ENCODE measurements at regions not wholly inside any gene's neighbourhood (a gene's known extent, or its start where the extent isn't known, plus 50 kb on each side); places are given as distances from the start of the nearest gene placed in this dataset.
A peak's percentile ranks its signal among the peaks of the same experiment; 100 is the strongest.

DNA sequence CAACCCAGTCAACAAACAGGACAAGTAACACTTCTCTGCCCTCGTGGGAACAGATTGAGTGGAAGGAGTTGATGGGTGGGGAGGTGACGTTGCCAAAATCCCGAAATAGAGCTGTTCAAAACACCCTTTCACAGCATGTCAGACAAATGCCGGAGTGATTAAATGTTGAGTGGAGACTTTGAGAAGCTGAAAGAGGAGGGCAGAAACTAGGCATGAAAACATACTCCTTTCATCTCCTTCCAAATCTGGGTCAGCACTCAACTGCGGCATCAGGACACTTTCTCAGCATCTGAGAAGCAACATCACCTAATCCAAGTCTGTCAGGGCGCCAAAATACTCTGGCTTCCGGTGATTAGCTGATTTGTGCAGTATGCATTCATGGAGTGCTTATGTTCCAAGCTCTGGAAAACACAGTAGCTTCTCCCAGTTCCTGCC is 51.5 kb upstream of the MRI1 start:
- intact Hi-C loops (cut with DNase I), result no loop called here
- DNase-seq (peak in 1 of 2 donors; percentile 41), ATAC-seq (ENCODE audit: low FRiP score) (no peak)
- H3K27ac ChIP-seq (ENCODE audit: low read depth in 1 of 2, low read length in 2 of 2), result no peak overlapping the region
- H3K36me3 ChIP-seq (ENCODE audit: control insufficient read depth in 1 of 2, insufficient read depth in 2 of 2, low read length in 1 of 2), result no peaks in the 10 kb centered on the region
- 4 to 7% methylated on average over 7 of the region's 7 CpGs for WGBS, 2 donors
- peaks cover 1% of the 10 kb centered on the region for H3K9me3 ChIP-seq (ENCODE audit: control insufficient read depth, low read length)
- H3K4me3 ChIP-seq (ENCODE audit: low read length in 2 of 2), result no peak overlapping the region
- H3K4me1 ChIP-seq (ENCODE audit: control insufficient read depth in 1 of 2, insufficient read depth in 2 of 2, low read length in 2 of 2), result peaks cover 0 to 2% of the 10 kb centered on the region in 2 donors
- H3K27me3 ChIP-seq (ENCODE audit: control insufficient read depth in 1 of 2, insufficient read depth in 2 of 2, low read length in 1 of 2), result no peaks in the 10 kb centered on the region

DNA sequence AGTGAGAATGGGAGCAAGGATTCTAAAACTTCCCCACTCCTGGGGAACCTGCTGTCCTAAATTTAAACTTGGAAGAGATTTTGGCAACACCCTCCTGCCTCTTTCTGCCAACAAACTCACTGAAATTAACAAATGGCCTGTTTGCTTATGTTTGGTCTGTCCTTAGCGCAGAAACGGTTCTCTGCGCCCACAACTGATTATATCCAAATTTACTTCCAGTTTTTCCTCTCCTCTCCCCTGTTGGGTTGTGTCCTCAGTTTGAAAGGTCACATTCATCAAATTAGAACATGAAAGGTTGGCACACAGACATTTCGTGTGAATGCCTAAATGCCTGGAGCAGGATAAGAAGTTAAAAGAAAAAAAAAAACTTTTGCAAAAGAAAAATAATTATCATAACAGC is 56.4 kb upstream of the MRI1 start:
- ATAC-seq (ENCODE audit: low FRiP score) (no peak), DNase-seq (no peak)
- Histone ChIP-seq H3K4me1 (ENCODE audit: control insufficient read depth in 1 of 2, insufficient read depth in 2 of 2, low read length in 2 of 2) (peaks cover 0 to 2% of the 10 kb centered on the region in 2 donors), H3K27ac (ENCODE audit: low read depth in 1 of 2, low read length in 2 of 2) (peak overlapping the region in 1 of 2 donors; percentile 28), H3K36me3 (ENCODE audit: control insufficient read depth in 1 of 2, insufficient read depth in 2 of 2, low read length in 1 of 2) (no peaks in the 10 kb centered on the region), H3K9me3 (ENCODE audit: control insufficient read depth, low read length) (peaks cover 3% of the 10 kb centered on the region), H3K27me3 (ENCODE audit: control insufficient read depth in 1 of 2, insufficient read depth in 2 of 2, low read length in 1 of 2) (no peaks in the 10 kb centered on the region), H3K4me3 (ENCODE audit: low read length in 2 of 2) (no peak overlapping the region)
- intact Hi-C loops (cut with DNase I), result loop anchor here in 1 of 2 donors (2.0 kb wide), 1 partner anchor 405 kb away; no protein-coding TSS in a partner anchor
- 2 to 4% methylated on average over 4 of the region's 4 CpGs for WGBS, 2 donors

GRCh38 chr19:13705928-13706447 is 58.3 kb upstream of the MRI1 start:
- DNase-seq, result no peak
- H3K9me3 ChIP-seq (ENCODE audit: control insufficient read depth, low read length), result peaks cover 6% of the 10 kb centered on the region
- H3K36me3 ChIP-seq (ENCODE audit: control insufficient read depth in 1 of 2, insufficient read depth in 2 of 2, low read length in 1 of 2), result no peaks in the 10 kb centered on the region
- no peaks in the 10 kb centered on the region for H3K27me3 ChIP-seq (ENCODE audit: control insufficient read depth in 1 of 2, insufficient read depth in 2 of 2, low read length in 1 of 2)
- H3K4me3 ChIP-seq (ENCODE audit: low read length in 2 of 2), result no peak overlapping the region
- intact Hi-C loops (cut with DNase I), result no loop called here
- WGBS, 2 donors, result 91 to 95% methylated on average over 5 of the region's 5 CpGs
- H3K4me1 ChIP-seq (ENCODE audit: control insufficient read depth in 1 of 2, insufficient read depth in 2 of 2, low read length in 2 of 2), result no peaks in the 10 kb centered on the region
- no peak overlapping the region for H3K27ac ChIP-seq (ENCODE audit: low read depth in 1 of 2, low read length in 2 of 2)
- ATAC-seq (ENCODE audit: low FRiP score), result no peak

DNA sequence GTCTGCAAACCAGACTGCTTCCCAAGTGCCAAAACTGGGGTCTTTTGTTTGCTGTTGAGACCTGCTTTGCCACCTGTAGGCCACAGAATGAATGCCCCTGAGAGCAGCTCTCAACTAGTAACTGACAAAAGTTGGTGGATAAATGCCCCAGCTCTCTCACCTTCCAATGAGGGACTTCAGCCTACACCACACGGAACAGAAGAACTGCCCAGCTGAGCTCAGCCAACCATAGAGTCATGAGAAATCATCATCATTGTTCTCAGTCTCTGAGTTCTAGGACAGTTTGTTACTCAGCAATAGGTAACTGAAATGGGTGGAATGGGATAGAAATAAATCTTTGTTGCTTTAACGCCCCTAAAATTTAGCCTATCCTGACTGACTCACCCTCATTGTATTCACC is 59.1 kb upstream of the MRI1 start:
- Histone ChIP-seq H3K27me3 (ENCODE audit: control insufficient read depth in 1 of 2, insufficient read depth in 2 of 2, low read length in 1 of 2) (no peaks in the 10 kb centered on the region), H3K4me3 (ENCODE audit: low read length in 2 of 2) (no peak overlapping the region), H3K4me1 (ENCODE audit: control insufficient read depth in 1 of 2, insufficient read depth in 2 of 2, low read length in 2 of 2) (no peaks in the 10 kb centered on the region), H3K36me3 (ENCODE audit: control insufficient read depth in 1 of 2, insufficient read depth in 2 of 2, low read length in 1 of 2) (no peaks in the 10 kb centered on the region), H3K27ac (ENCODE audit: low read depth in 1 of 2, low read length in 2 of 2) (no peak overlapping the region), H3K9me3 (ENCODE audit: control insufficient read depth, low read length) (peaks cover 6% of the 10 kb centered on the region)
- WGBS, 2 donors, result 94 to 97% methylated on average over 2 of the region's 2 CpGs
- ATAC-seq (ENCODE audit: low FRiP score), result no peak
- intact Hi-C loops (cut with DNase I), result no loop called here
- no peak for DNase-seq

DNA sequence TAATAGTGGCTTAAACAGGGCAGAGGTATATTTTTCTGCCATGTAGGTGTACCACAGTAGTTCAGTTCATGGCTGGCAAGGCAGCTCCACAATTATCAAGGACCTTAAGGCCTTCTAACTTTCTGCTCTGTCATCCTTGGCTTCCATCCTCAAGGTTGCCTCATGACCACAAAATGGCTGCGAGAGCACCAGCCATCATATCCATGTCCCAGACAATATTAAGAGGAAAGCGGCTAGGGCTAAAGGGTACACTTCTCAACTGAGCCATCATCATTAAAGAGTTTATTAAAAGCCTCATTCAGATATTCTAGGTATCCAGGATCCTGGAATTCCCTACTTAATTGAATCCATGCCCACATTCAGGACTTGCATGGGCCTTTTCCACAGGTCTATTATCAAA is 62.7 kb upstream of the MRI1 start:
- WGBS, 2 donors, result 95 to 98% methylated on average over 2 of the region's 2 CpGs
- no peaks in the 10 kb centered on the region for H3K4me1 ChIP-seq (ENCODE audit: control insufficient read depth in 1 of 2, insufficient read depth in 2 of 2, low read length in 2 of 2)
- H3K36me3 ChIP-seq (ENCODE audit: control insufficient read depth in 1 of 2, insufficient read depth in 2 of 2, low read length in 1 of 2), result no peaks in the 10 kb centered on the region
- H3K27ac ChIP-seq (ENCODE audit: low read depth in 1 of 2, low read length in 2 of 2), result no peak overlapping the region
- DNase-seq (no peak), ATAC-seq (ENCODE audit: low FRiP score) (no peak)
- no peaks in the 10 kb centered on the region for H3K27me3 ChIP-seq (ENCODE audit: control insufficient read depth in 1 of 2, insufficient read depth in 2 of 2, low read length in 1 of 2)
- intact Hi-C loops (cut with DNase I), result no loop called here
- H3K4me3 ChIP-seq (ENCODE audit: low read length in 2 of 2), result no peak overlapping the region
- peaks cover 6% of the 10 kb centered on the region for H3K9me3 ChIP-seq (ENCODE audit: control insufficient read depth, low read length)

DNA sequence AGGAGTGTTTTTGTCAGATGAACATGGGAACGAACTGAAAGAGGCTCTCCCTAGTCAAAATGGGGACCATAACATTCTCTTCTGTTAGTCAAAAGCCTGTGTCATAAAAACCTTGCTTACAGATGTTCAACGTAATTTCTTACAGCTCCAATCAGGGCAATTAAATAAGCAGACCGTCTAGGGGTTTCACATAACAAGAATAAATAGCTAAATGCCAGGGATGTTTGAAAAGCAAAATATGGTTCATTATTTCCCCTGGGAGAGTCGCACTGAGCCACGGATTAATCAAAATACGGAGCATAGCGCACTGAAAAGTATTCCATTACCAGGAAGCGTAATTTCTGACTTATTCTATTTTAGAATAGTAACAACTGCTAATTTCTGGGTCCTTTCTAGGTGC is 63.7 kb upstream of the MRI1 start:
- WGBS, 2 donors, result 20 to 27% methylated on average over 8 of the region's 8 CpGs
- Histone ChIP-seq H3K27me3 (ENCODE audit: control insufficient read depth in 1 of 2, insufficient read depth in 2 of 2, low read length in 1 of 2) (no peaks in the 10 kb centered on the region), H3K4me3 (ENCODE audit: low read length in 2 of 2) (no peak overlapping the region), H3K4me1 (ENCODE audit: control insufficient read depth in 1 of 2, insufficient read depth in 2 of 2, low read length in 2 of 2) (no peaks in the 10 kb centered on the region), H3K9me3 (ENCODE audit: control insufficient read depth, low read length) (peaks cover 6% of the 10 kb centered on the region), H3K36me3 (ENCODE audit: control insufficient read depth in 1 of 2, insufficient read depth in 2 of 2, low read length in 1 of 2) (no peaks in the 10 kb centered on the region), H3K27ac (ENCODE audit: low read depth in 1 of 2, low read length in 2 of 2) (no peak overlapping the region)
- ATAC-seq (ENCODE audit: low FRiP score) (no peak), DNase-seq (no peak)
- intact Hi-C loops (cut with DNase I), result no loop called here

DNA sequence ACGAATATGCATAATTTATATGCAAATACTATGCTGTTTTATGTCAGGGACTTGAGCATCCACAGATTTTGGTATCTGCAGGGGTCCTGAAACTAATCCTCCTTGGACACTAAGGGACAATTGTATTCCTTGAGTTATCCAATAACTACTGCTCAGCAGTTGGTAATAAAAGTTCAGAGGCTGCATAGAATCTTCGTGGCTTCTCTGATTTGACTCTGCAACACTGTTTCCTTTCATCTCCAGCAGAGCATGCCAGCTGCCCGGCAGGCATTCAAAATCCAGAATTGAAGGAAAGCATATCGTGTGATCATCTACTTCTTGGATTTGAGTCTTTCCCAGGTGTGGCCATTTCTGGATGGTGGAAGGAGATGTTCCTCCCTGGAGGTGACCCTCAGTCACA is 64.5 kb upstream of the MRI1 start:
- 28 to 30% methylated on average over 4 of the region's 4 CpGs for WGBS, 2 donors
- no peaks in the 10 kb centered on the region for H3K27me3 ChIP-seq (ENCODE audit: control insufficient read depth in 1 of 2, insufficient read depth in 2 of 2, low read length in 1 of 2)
- H3K9me3 ChIP-seq (ENCODE audit: control insufficient read depth, low read length), result peaks cover 2% of the 10 kb centered on the region
- no peak for DNase-seq
- no peak overlapping the region for H3K27ac ChIP-seq (ENCODE audit: low read depth in 1 of 2, low read length in 2 of 2)
- no peak overlapping the region for H3K4me3 ChIP-seq (ENCODE audit: low read length in 2 of 2)
- intact Hi-C loops (cut with DNase I), result no loop called here
- no peaks in the 10 kb centered on the region for H3K36me3 ChIP-seq (ENCODE audit: control insufficient read depth in 1 of 2, insufficient read depth in 2 of 2, low read length in 1 of 2)
- H3K4me1 ChIP-seq (ENCODE audit: control insufficient read depth in 1 of 2, insufficient read depth in 2 of 2, low read length in 2 of 2), result no peaks in the 10 kb centered on the region
- ATAC-seq (ENCODE audit: low FRiP score), result no peak

GRCh38 chr19:13696839-13697238 is 67.5 kb upstream of the MRI1 start:
- intact Hi-C loops (cut with DNase I), result no loop called here
- no peaks in the 10 kb centered on the region for H3K27me3 ChIP-seq (ENCODE audit: control insufficient read depth in 1 of 2, insufficient read depth in 2 of 2, low read length in 1 of 2)
- no peaks in the 10 kb centered on the region for H3K4me1 ChIP-seq (ENCODE audit: control insufficient read depth in 1 of 2, insufficient read depth in 2 of 2, low read length in 2 of 2)
- 89 to 100% methylated on average over 1 of the region's 1 CpG for WGBS, 2 donors
- H3K36me3 ChIP-seq (ENCODE audit: control insufficient read depth in 1 of 2, insufficient read depth in 2 of 2, low read length in 1 of 2), result no peaks in the 10 kb centered on the region
- ATAC-seq (ENCODE audit: low FRiP score) (no peak), DNase-seq (no peak)
- no peak overlapping the region for H3K4me3 ChIP-seq (ENCODE audit: low read length in 2 of 2)
- peaks cover 2% of the 10 kb centered on the region for H3K9me3 ChIP-seq (ENCODE audit: control insufficient read depth, low read length)
- H3K27ac ChIP-seq (ENCODE audit: low read depth in 1 of 2, low read length in 2 of 2), result no peak overlapping the region

DNA sequence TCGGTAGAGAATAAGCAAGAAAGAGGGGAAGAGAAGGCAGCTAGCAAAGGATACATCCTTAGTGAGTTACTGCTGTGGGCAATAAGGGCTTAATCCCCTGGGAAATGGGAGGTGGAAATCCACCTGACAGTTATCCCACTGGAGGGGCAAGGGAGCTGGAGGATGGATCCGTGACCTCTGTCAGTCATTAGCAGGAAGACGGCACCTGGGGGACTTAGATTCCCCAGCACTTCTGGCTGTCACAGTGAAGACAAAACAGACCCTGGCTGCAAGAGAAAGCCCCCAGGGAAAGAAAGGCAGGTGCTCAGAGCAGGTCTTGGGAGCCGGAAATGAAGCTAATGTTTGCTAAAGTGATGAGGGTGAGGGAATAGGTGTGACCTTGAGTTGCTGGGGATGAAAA is 70.4 kb upstream of the MRI1 start:
- Histone ChIP-seq H3K36me3 (ENCODE audit: control insufficient read depth in 1 of 2, insufficient read depth in 2 of 2, low read length in 1 of 2) (no peaks in the 10 kb centered on the region), H3K9me3 (ENCODE audit: control insufficient read depth, low read length) (no peaks in the 10 kb centered on the region), H3K4me1 (ENCODE audit: control insufficient read depth in 1 of 2, insufficient read depth in 2 of 2, low read length in 2 of 2) (no peaks in the 10 kb centered on the region), H3K27me3 (ENCODE audit: control insufficient read depth in 1 of 2, insufficient read depth in 2 of 2, low read length in 1 of 2) (no peaks in the 10 kb centered on the region), H3K4me3 (ENCODE audit: low read length in 2 of 2) (no peak overlapping the region), H3K27ac (ENCODE audit: low read depth in 1 of 2, low read length in 2 of 2) (no peak overlapping the region)
- WGBS, 2 donors, result 92 to 93% methylated on average over 4 of the region's 4 CpGs
- no peak for DNase-seq
- no peak for ATAC-seq (ENCODE audit: low FRiP score)
- intact Hi-C loops (cut with DNase I), result no loop called here

All from aorta (tissue), 5 donors.